DOHH2 (cell line): ENCODE measurements at regions not wholly inside any gene's neighbourhood (a gene's known extent, or its start where the extent isn't known, plus 50 kb on each side); places are given as distances from the start of the nearest gene placed in this dataset.

ENCODE experiments used
- H3F3A ChIP-seq: fragments of 200-600 bp; sonication (generic), shearing (Covaris generic); 2 replicates; pipeline ENCODE4 v1.6.0; 2016; ENCODE audit warnings: antibody characterized with exemption, mild to moderate bottlenecking; ENCODE audit not compliant: control insufficient read depth, insufficient read depth
- H3K27ac ChIP-seq: fragments of 200-600 bp; sonication (generic); 2 replicates; pipeline ENCODE4 v1.5.1; 2014; ENCODE audit warnings: low read depth, mild to moderate bottlenecking, low read length, moderate library complexity
- H3K27me3 ChIP-seq: fragments of 200-600 bp; sonication (generic); 2 replicates; pipeline ENCODE4 v1.6.1; 2014; ENCODE audit warnings: mild to moderate bottlenecking, low read length, mixed read lengths; ENCODE audit not compliant: control insufficient read depth
- H3K36me3 ChIP-seq: fragments of 200-600 bp; sonication (generic); 2 replicates; pipeline ENCODE4 v1.6.1; 2014; ENCODE audit warnings: mild to moderate bottlenecking, low read length, moderate library complexity, mixed read lengths; ENCODE audit not compliant: control insufficient read depth
- H3K4me1 ChIP-seq: fragments of 200-600 bp; sonication (generic); 2 replicates; pipeline ENCODE4 v1.6.1; 2014; ENCODE audit warnings: mild to moderate bottlenecking, low read length, mixed read lengths; ENCODE audit not compliant: control insufficient read depth
- H3K4me2 ChIP-seq: fragments of 200-600 bp; sonication (generic); 2 replicates; pipeline ENCODE4 v1.6.0; 2014; ENCODE audit warnings: mild to moderate bottlenecking, low read length, moderate library complexity
- H3K4me3 ChIP-seq: fragments of 200-600 bp; sonication (generic); 2 replicates; pipeline ENCODE4 v1.5.1; 2014; ENCODE audit warnings: mild to moderate bottlenecking, low read length, mixed read lengths
- H3K79me2 ChIP-seq: fragments of 200-600 bp; sonication (generic); 2 replicates; pipeline ENCODE4 v1.6.1; 2014; ENCODE audit warnings: mild to moderate bottlenecking, low read length, mixed read lengths; ENCODE audit not compliant: control insufficient read depth
- H3K9me2 ChIP-seq: fragments of 200-600 bp; sonication (generic); replicated peaks from 2 replicates; pipeline ENCODE4 v1.6.1; 2014; ENCODE audit warnings: mild to moderate bottlenecking, low read length, mixed read lengths; ENCODE audit not compliant: control insufficient read depth
- H3K9me3 ChIP-seq: fragments of 200-600 bp; sonication (generic); 2 replicates; pipeline ENCODE4 v1.6.1; 2014; ENCODE audit warnings: antibody characterized with exemption, low read length, mixed read lengths; ENCODE audit not compliant: control insufficient read depth, insufficient read depth
- H4K20me1 ChIP-seq: fragments of 200-600 bp; sonication (generic); 2 replicates; pipeline ENCODE4 v1.6.0; 2014; ENCODE audit warnings: low read depth, mild to moderate bottlenecking, antibody characterized with exemption, low read length, moderate library complexity; ENCODE audit not compliant: control insufficient read depth, insufficient read depth
- EZH2phosphoT487 ChIP-seq: fragments of 200-600 bp; sonication (generic); IDR thresholded peaks from 2 replicates; pipeline ENCODE4 v1.6.1; 2017; ENCODE audit warnings: borderline replicate concordance, mild to moderate bottlenecking, antibody characterized with exemption, low read length, moderate library complexity, mixed read lengths
- TF ChIP-seq, protein P1 (sequence below): fragments of 200-600 bp; sonication (generic); IDR thresholded peaks from one replicate; pipeline ENCODE4 v1.5.1; 2014; ENCODE audit warnings: antibody characterized with exemption, mild to moderate bottlenecking, low read depth, low read length; ENCODE audit not compliant: poor library complexity, severe bottlenecking

DNA sequence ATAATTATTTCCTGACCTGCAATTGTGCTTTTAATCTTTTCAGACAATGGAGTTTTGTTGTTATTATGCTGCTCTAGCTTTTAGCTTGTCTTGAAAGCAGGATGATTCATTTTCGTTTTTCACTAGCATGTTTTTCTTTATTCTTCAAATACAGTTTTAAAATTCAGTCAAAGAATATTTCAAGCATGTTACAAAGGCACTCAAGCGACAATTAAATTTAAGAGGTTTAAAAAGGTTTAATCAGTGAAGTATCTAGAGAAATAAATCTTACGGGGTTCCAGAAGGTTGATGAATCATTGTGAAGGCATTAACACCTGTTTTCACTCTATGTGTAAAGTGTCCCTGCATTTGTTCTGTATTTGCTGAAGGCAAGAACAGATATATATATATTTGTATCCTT lies 390.7 kb upstream of the TMEFF2 start:
- TF ChIP-seq EZH2phosphoT487, result no peak
- TF ChIP-seq, protein P1, sequence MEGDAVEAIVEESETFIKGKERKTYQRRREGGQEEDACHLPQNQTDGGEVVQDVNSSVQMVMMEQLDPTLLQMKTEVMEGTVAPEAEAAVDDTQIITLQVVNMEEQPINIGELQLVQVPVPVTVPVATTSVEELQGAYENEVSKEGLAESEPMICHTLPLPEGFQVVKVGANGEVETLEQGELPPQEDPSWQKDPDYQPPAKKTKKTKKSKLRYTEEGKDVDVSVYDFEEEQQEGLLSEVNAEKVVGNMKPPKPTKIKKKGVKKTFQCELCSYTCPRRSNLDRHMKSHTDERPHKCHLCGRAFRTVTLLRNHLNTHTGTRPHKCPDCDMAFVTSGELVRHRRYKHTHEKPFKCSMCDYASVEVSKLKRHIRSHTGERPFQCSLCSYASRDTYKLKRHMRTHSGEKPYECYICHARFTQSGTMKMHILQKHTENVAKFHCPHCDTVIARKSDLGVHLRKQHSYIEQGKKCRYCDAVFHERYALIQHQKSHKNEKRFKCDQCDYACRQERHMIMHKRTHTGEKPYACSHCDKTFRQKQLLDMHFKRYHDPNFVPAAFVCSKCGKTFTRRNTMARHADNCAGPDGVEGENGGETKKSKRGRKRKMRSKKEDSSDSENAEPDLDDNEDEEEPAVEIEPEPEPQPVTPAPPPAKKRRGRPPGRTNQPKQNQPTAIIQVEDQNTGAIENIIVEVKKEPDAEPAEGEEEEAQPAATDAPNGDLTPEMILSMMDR, result no peak
- Histone ChIP-seq H3K27me3 (no peaks in the 10 kb centered on the region), H3K9me2 (no peaks in the 10 kb centered on the region), H3K27ac (no peak overlapping the region), H3K79me2 (no peaks in the 10 kb centered on the region), H3K4me3 (no peak overlapping the region), H3K9me3 (no peaks in the 10 kb centered on the region), H3K4me2 (no peak overlapping the region), H3K36me3 (no peaks in the 10 kb centered on the region), H4K20me1 (no peaks in the 10 kb centered on the region), H3F3A (no peaks in the 10 kb centered on the region), H3K4me1 (no peaks in the 10 kb centered on the region)

DNA sequence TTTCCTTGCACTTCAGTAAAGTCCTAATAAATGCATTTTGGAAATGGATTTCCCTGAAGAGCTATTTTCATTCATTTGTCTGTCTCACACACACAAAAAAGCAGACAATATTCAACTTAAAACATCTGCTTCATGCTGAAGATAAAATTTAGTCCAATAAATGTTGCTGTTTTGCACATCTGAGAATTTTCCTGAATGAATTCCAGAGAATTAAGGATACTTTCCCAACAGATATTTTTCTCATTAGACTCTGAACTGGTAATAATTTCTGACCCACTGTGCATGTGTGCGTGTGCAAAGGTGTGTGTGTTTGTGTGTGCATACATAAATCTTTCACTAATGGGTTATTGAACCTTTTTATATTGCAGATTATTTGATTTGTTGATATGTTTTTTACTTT lies 390.2 kb upstream of the TMEFF2 start:
- Histone ChIP-seq H3K27ac (no peak overlapping the region), H3K79me2 (no peaks in the 10 kb centered on the region), H3K27me3 (no peaks in the 10 kb centered on the region), H3K4me2 (no peak overlapping the region), H3K4me3 (no peak overlapping the region), H3K9me3 (no peaks in the 10 kb centered on the region), H3K36me3 (no peaks in the 10 kb centered on the region), H4K20me1 (no peaks in the 10 kb centered on the region), H3F3A (no peaks in the 10 kb centered on the region), H3K4me1 (no peaks in the 10 kb centered on the region), H3K9me2 (no peaks in the 10 kb centered on the region)
- no peak for TF ChIP-seq EZH2phosphoT487
- TF ChIP-seq, protein P1, result no peak

DNA sequence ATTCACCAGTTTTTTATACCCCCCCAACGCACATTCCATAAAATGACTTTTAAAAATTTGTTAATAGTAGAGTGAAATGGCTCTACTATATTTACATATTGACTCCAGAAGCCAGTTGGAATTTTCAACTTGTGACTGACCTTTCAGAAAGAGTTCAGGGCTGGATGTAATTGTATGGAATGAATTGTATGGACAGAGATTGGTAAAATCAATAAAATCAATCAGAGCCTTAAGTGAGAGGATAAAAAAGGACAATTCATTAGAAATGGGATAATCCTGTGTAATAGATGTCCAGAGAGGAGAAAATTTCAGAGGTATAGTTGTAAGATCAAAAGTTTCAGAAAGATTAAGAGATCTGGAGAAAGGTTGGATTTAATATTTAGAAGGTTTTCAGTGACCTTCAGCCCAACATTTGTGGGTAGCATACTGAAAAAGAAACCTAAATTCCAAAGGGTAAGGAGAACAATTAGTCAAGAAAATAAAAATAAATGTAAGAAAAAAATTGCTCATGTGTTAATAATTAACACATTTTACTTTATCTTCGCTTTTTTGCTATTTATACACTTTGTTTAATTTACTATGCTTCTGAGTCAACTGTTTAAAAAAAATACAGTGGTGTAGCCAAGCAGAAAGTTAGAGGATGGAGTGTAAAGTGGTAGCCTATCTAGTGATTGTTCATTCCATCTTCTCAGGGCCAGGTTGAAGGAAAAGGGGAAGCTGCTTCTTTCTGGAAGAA lies 385.4 kb upstream of the TMEFF2 start:
- Histone ChIP-seq H3K9me3 (no peaks in the 10 kb centered on the region), H3K4me3 (no peak overlapping the region), H3K4me2 (no peak overlapping the region), H3K27me3 (no peaks in the 10 kb centered on the region), H3K36me3 (no peaks in the 10 kb centered on the region), H3K4me1 (no peaks in the 10 kb centered on the region), H3K27ac (no peak overlapping the region), H3K79me2 (no peaks in the 10 kb centered on the region), H3K9me2 (no peaks in the 10 kb centered on the region), H4K20me1 (no peaks in the 10 kb centered on the region), H3F3A (no peaks in the 10 kb centered on the region)
- TF ChIP-seq, protein P1, result no peak
- TF ChIP-seq EZH2phosphoT487, result no peak
